ENCODE measurements at regions not wholly inside any gene's neighbourhood (a gene's known extent, or its start where the extent isn't known, plus 50 kb on each side); places are given as distances from the start of the nearest gene placed in this dataset.

DNA sequence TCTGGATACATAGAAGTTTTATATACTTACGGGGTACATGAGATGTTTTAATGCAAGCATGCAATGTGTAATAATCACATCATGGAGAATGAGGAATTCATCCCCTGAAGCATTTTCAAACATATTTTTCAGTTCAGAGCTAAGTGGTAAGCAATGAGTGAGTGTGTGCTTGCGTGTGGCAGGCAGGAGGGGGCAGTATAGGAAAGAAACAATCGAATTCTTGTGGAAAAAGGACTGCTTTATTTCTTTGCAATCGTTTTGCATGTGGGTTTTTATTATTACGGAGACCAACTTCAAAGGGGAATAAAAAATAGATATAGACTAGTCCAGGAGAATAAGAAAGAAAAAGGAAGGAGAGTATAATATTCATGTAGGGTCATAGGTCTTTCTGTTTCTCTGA is 271.6 kb downstream of the CHL1 start:
- no peaks in the 10 kb centered on the region for H3K27me3 Mint-ChIP-seq
- H3K9me3 Mint-ChIP-seq (ENCODE audit: low read depth): peaks cover 8% of the 10 kb centered on the region
- no peak overlapping the region for H3K4me3 Mint-ChIP-seq (ENCODE audit: low read depth)
- no peaks in the 10 kb centered on the region for H3K36me3 Mint-ChIP-seq (ENCODE audit: insufficient read depth)
- H3K4me1 Mint-ChIP-seq (ENCODE audit: low read depth): no peaks in the 10 kb centered on the region
- DNase-seq (ENCODE audit: low spot score, unreplicated experiment): no peak
- TF ChIP-seq, protein P1, sequence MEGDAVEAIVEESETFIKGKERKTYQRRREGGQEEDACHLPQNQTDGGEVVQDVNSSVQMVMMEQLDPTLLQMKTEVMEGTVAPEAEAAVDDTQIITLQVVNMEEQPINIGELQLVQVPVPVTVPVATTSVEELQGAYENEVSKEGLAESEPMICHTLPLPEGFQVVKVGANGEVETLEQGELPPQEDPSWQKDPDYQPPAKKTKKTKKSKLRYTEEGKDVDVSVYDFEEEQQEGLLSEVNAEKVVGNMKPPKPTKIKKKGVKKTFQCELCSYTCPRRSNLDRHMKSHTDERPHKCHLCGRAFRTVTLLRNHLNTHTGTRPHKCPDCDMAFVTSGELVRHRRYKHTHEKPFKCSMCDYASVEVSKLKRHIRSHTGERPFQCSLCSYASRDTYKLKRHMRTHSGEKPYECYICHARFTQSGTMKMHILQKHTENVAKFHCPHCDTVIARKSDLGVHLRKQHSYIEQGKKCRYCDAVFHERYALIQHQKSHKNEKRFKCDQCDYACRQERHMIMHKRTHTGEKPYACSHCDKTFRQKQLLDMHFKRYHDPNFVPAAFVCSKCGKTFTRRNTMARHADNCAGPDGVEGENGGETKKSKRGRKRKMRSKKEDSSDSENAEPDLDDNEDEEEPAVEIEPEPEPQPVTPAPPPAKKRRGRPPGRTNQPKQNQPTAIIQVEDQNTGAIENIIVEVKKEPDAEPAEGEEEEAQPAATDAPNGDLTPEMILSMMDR (IDR thresholded peaks at IDR 0.05; ENCODE audit: unreplicated experiment): peak; percentile 67
- no peak overlapping the region for H3K27ac Mint-ChIP-seq

- Mint-ChIP-seq H3K27ac (no peak overlapping the region), H3K4me3 (ENCODE audit: low read depth) (no peak overlapping the region), H3K27me3 (no peaks in the 10 kb centered on the region), H3K4me1 (ENCODE audit: low read depth) (no peaks in the 10 kb centered on the region), H3K9me3 (ENCODE audit: low read depth) (peaks cover 17% of the 10 kb centered on the region), H3K36me3 (ENCODE audit: insufficient read depth) (peaks cover 1% of the 10 kb centered on the region)
- no peak for DNase-seq (ENCODE audit: low spot score, unreplicated experiment)
- TF ChIP-seq, protein P1 (IDR thresholded peaks at IDR 0.05; ENCODE audit: unreplicated experiment): no peak
These were observed 276.7 kb downstream of the CHL1 start for GRCh38 chr3:473033-473800.

DNA sequence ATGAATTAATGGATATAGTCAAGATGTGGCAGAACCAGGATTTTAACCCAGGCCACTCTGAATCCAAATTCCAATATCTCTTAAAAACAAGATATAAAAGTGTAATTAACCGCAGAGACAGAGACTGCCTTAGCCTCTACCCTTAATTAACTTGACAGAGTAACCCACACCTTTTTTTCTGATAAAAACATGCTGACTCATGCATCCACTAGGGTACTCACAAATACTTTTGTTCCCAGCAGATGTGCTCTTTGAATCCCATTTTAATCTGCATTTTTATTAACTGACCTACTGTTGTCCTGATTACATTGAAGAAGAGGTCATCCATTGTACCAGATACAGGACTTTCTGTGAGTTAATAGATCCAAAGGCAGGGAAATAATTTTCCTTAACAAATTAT is 278.3 kb downstream of the CHL1 start:
- Mint-ChIP-seq H3K36me3 (ENCODE audit: insufficient read depth) (peaks cover 1% of the 10 kb centered on the region), H3K27ac (no peak overlapping the region), H3K4me3 (ENCODE audit: low read depth) (no peak overlapping the region), H3K4me1 (ENCODE audit: low read depth) (no peaks in the 10 kb centered on the region), H3K27me3 (no peaks in the 10 kb centered on the region), H3K9me3 (ENCODE audit: low read depth) (peaks cover 26% of the 10 kb centered on the region)
- DNase-seq (ENCODE audit: low spot score, unreplicated experiment): no peak
- TF ChIP-seq, protein P1 (IDR thresholded peaks at IDR 0.05; ENCODE audit: unreplicated experiment): no peak

- Mint-ChIP-seq H3K9me3 (ENCODE audit: low read depth) (peaks cover 18% of the 10 kb centered on the region), H3K36me3 (ENCODE audit: insufficient read depth) (peaks cover 1% of the 10 kb centered on the region), H3K4me3 (ENCODE audit: low read depth) (no peak overlapping the region), H3K4me1 (ENCODE audit: low read depth) (peaks cover 1% of the 10 kb centered on the region), H3K27me3 (no peaks in the 10 kb centered on the region), H3K27ac (no peak overlapping the region)
- TF ChIP-seq, protein P1 (IDR thresholded peaks at IDR 0.05; ENCODE audit: unreplicated experiment): no peak
- no peak for DNase-seq (ENCODE audit: low spot score, unreplicated experiment)
These were observed 283.5 kb downstream of the CHL1 start for GRCh38 chr3:480070-480469.

GRCh38 chr3:481111-481510 is 284.5 kb downstream of the CHL1 start:
- H3K9me3 Mint-ChIP-seq (ENCODE audit: low read depth): peaks cover 18% of the 10 kb centered on the region
- H3K4me1 Mint-ChIP-seq (ENCODE audit: low read depth): peaks cover 1% of the 10 kb centered on the region
- DNase-seq (ENCODE audit: low spot score, unreplicated experiment): no peak

More at GRCh38 chr3:481111-481510, 284.5 kb downstream of the CHL1 start:
- Mint-ChIP-seq H3K4me3 (ENCODE audit: low read depth) (no peak overlapping the region), H3K27me3 (no peaks in the 10 kb centered on the region), H3K27ac (no peak overlapping the region), H3K36me3 (ENCODE audit: insufficient read depth) (peaks cover 1% of the 10 kb centered on the region)
- TF ChIP-seq, protein P1 (IDR thresholded peaks at IDR 0.05; ENCODE audit: unreplicated experiment): no peak

Measured in progenitor cell of endocrine pancreas (in vitro differentiated cells).